Neural crest cell (in vitro differentiated cells): ENCODE measurements at regions not wholly inside any gene's neighbourhood (a gene's known extent, or its start where the extent isn't known, plus 50 kb on each side); places are given as distances from the start of the nearest gene placed in this dataset.

Experiments used
- DNase-seq: peaks from one replicate; pipeline ENCODE4 v3.0.0; 2021; ENCODE audit warnings: low read depth, mixed read lengths, low spot score
- H3K27ac Mint-ChIP-seq: one replicate; pipeline ENCODE4 v1.8.0; 2021; ENCODE audit warnings: mild to moderate bottlenecking, mixed read lengths; ENCODE audit not compliant: unreplicated experiment
- H3K27me3 Mint-ChIP-seq: 2 replicates; pipeline ENCODE4 v1.8.0; 2021; ENCODE audit warnings: low read depth, mild to moderate bottlenecking, mixed read lengths
- H3K36me3 Mint-ChIP-seq: 2 replicates; pipeline ENCODE4 v1.8.0; 2021; ENCODE audit warnings: low read depth, mild to moderate bottlenecking, mixed read lengths
- H3K4me1 Mint-ChIP-seq: 2 replicates; pipeline ENCODE4 v1.8.0; 2021; ENCODE audit warnings: mixed read lengths
- H3K4me3 Mint-ChIP-seq: one replicate; pipeline ENCODE4 v1.8.0; 2021; ENCODE audit warnings: mild to moderate bottlenecking, mixed read lengths
- H3K9me3 Mint-ChIP-seq: 2 replicates; pipeline ENCODE4 v1.8.0; 2021; ENCODE audit warnings: mixed read lengths
- CTCF ChIP-seq: fragments of 200-600 bp; sonication (generic); conservative IDR thresholded peaks from 2 replicates; pipeline ENCODE4 v1.5.0; 2021; ENCODE audit warnings: antibody characterized with exemption, mild to moderate bottlenecking

- Mint-ChIP-seq H3K4me3 (no peak overlapping the region), H3K36me3 (no peaks in the 10 kb centered on the region), H3K4me1 (no peaks in the 10 kb centered on the region), H3K27me3 (no peaks in the 10 kb centered on the region), H3K27ac (no peak overlapping the region), H3K9me3 (no peaks in the 10 kb centered on the region)
- TF ChIP-seq CTCF: no peak
- DNase-seq: no peak
These were observed 113.7 kb upstream of the DHX40 start for GRCh38 chr17:59451706-59452105.

- Mint-ChIP-seq H3K36me3 (no peaks in the 10 kb centered on the region), H3K27ac (no peak overlapping the region), H3K4me3 (no peak overlapping the region), H3K27me3 (no peaks in the 10 kb centered on the region), H3K9me3 (no peaks in the 10 kb centered on the region), H3K4me1 (no peaks in the 10 kb centered on the region)
- no peak for TF ChIP-seq CTCF
- DNase-seq: no peak
These were observed 110.7 kb upstream of the DHX40 start for GRCh38 chr17:59454633-59455105.

DNA sequence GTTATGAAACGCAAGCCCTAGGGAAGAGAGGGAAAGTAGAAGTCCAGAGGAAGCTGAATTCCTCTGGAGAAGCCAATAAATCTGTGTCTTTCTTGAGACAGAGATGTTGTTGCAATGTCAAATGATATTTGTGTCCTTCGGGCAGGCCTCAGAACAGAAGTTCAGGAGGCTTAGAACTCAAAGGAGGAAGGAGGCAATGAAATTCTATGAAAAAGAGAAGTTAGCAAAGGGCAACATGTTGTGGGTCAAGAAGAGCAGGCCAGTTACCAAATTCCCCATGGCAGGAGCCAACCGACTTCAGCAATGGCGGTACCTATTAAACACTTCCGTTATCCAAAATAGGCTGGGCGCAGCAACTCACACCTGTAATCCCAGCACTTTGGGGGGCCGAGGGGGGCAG lies 109.0 kb upstream of the DHX40 start:
- Mint-ChIP-seq H3K27ac (no peak overlapping the region), H3K4me1 (no peaks in the 10 kb centered on the region), H3K27me3 (no peaks in the 10 kb centered on the region), H3K9me3 (no peaks in the 10 kb centered on the region), H3K4me3 (no peak overlapping the region), H3K36me3 (no peaks in the 10 kb centered on the region)
- no peak for TF ChIP-seq CTCF
- no peak for DNase-seq

DNA sequence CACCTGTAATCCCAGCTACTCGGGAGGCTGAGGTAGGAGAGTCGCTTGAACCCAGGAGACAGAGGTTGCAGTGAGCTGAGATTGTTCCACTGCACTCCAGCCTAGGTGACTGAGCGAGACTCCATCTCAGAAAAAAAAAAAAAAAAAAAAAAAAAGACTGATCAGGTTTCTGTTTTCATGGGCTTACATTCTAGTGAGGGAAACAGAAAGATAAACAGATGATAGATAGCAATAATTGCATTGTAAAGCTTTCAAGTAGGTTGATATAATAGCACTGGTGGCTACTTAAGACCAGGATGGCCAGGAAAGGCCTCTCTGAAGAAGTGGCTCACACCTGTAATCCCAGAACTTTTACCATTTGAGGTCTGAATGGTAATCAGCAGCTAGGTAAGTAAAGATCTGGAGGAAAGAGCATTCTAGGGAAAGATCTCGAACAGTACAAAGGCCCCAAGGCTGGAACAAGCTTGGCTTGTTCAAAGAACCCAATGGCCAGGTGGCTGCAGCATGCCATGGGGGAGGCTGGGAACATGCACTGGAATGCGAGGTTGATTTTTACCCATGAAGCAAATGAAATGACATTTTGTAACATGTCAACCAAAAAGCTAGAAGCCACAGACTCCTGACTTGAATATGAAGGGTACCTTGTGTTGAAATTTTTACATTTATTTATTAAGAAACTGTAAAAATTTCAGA lies 108.3 kb upstream of the DHX40 start:
- no peak for TF ChIP-seq CTCF
- DNase-seq: no peak
- H3K27me3 Mint-ChIP-seq: no peaks in the 10 kb centered on the region
- H3K27ac Mint-ChIP-seq: no peak overlapping the region
- no peak overlapping the region for H3K4me3 Mint-ChIP-seq
- no peaks in the 10 kb centered on the region for H3K36me3 Mint-ChIP-seq
- no peaks in the 10 kb centered on the region for H3K4me1 Mint-ChIP-seq
- H3K9me3 Mint-ChIP-seq: no peaks in the 10 kb centered on the region

DNA sequence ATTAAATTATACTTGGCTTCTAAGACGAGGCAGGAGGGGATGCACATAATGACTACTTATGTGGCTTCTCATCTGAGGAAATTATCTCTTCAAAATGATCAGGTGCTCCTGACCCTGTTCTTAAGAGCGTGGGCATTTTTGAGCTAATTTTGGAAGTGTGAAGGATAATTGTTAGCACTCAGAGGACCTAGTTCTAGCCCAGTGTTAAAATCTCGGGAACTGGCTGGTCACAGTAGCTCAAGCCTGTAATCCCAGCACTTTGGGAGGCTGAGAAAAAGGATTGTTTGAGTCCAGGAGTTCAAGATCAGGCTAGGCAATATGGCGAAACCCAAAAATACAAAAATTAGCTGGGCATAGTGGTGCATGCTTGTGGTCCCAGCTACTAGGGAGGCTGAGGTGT lies 103.0 kb upstream of the DHX40 start:
- H3K36me3 Mint-ChIP-seq: no peaks in the 10 kb centered on the region

More for the DNA sequence above, 103.0 kb upstream of the DHX40 start:
- Mint-ChIP-seq H3K9me3 (no peaks in the 10 kb centered on the region), H3K4me3 (no peak overlapping the region), H3K27me3 (no peaks in the 10 kb centered on the region), H3K27ac (no peak overlapping the region), H3K4me1 (peaks cover 11% of the 10 kb centered on the region)
- TF ChIP-seq CTCF: no peak
- DNase-seq: no peak
